Stomach (tissue), 8 donors: ENCODE measurements at regions not wholly inside any gene's neighbourhood (a gene's known extent, or its start where the extent isn't known, plus 50 kb on each side); places are given as distances from the start of the nearest gene placed in this dataset.

ENCODE experiments used
- DNase-seq, 2 donors: peaks; one replicate each; pipeline versions ENCODE4 v3.0.0 to v3.0.0-alpha.2; 2013 to 2019
- H3K27ac ChIP-seq, 5 donors: fragments of 200-600 bp in 4 of 5; sonication (generic) in 4 of 5; one replicate each; pipeline ENCODE4 v1.5.1; 2013 to 2019; ENCODE audit warnings: mild to moderate bottlenecking in 1 of 5, moderate library complexity in 1 of 5
- H3K27me3 ChIP-seq, 3 donors: fragments of 200-600 bp; sonication (generic); one replicate each; pipeline ENCODE4 v1.5.1; 2017 to 2019; ENCODE audit warnings: mixed run types in 1 of 3
- H3K36me3 ChIP-seq, 4 donors: fragments of 200-600 bp; sonication (generic); 1 replicate in 3 of 4; 2 replicates in 1 of 4; pipeline ENCODE4 v1.5.1; 2016 to 2019
- H3K4me1 ChIP-seq, 4 donors: fragments of 200-600 bp; sonication (generic); one replicate each; pipeline ENCODE4 v1.5.1; 2016 to 2019
- H3K4me3 ChIP-seq, 4 donors: fragments of 200-600 bp; sonication (generic) in 3 of 4; one replicate each; pipeline ENCODE4 v1.5.1; 2016 to 2019; ENCODE audit warnings: mild to moderate bottlenecking in 1 of 4
- H3K9me3 ChIP-seq, 4 donors: fragments of 200-600 bp; sonication (generic); one replicate each; pipeline ENCODE4 v1.5.1; 2016 to 2019
- CTCF ChIP-seq, 7 experiments: fragments of 450-650 bp in 4 of 7; fragments of 200-600 bp in 3 of 7; sonication (generic) in 3 of 7; IDR thresholded peaks; one replicate each; pipeline ENCODE4 v1.5.1; 2016 to 2019; ENCODE audit warnings: antibody characterized with exemption in 7 of 7, control low read depth in 2 of 7, mild to moderate bottlenecking in 1 of 7
- EP300 ChIP-seq: sonication (generic); formaldehyde crosslinking; IDR thresholded peaks from one replicate; pipeline ENCODE4 v1.6.1; 2017; ENCODE audit warnings: antibody characterized with exemption
- POLR2A ChIP-seq, 4 donors: fragments of 450-650 bp; IDR thresholded peaks; one replicate each; pipeline ENCODE4 v1.6.1; 2016; ENCODE audit warnings: antibody characterized with exemption in 4 of 4, control low read depth in 2 of 4, mild to moderate bottlenecking in 1 of 4, moderate library complexity in 1 of 4
- POLR2AphosphoS5 ChIP-seq, 3 donors: sonication (generic); formaldehyde crosslinking; IDR thresholded peaks; one replicate each; pipeline ENCODE4 v1.6.1; 2016; ENCODE audit warnings: antibody characterized with exemption in 3 of 3
- WGBS, 5 donors: extraction: QIAGEN DNeasy Blood & Tissue Kit in 3 of 5; methylation state at CpG; one replicate each; pipeline versions ENCODE4 v1.1.5 to v1.1.7; 2013 to 2018; 5-methylcytosine and 5-hydroxymethylcytosine counted together
- intact Hi-C: fragments of 100-400 bp; cut with DNase I; formaldehyde crosslinking; loops from one replicate; pipeline ENCODE4 v1.15.1; 2023; ENCODE audit warnings: low total_unique reads
- donor health status: healthy with polysubstance abuse.
- donor health status: Bipolar disorder and iron deficiency.
- donor health status: healthy.

- H3K36me3 ChIP-seq, result no peaks in the 10 kb centered on the region
- intact Hi-C loops, result no loop called here
- H3K27me3 ChIP-seq, result no peaks in the 10 kb centered on the region
- WGBS, 5 donors, result 30 to 42% (median 39%) methylated on average over 2 of the region's 2 CpGs
- H3K4me3 ChIP-seq, result no peak overlapping the region
- peak in 1 of 2 donors; percentile 12 for DNase-seq
- TF ChIP-seq EP300, result no peak
- no peak for TF ChIP-seq POLR2AphosphoS5 (IDR thresholded peaks at IDR 0.05)
- TF ChIP-seq POLR2A (IDR thresholded peaks at IDR 0.05), result no peak
- TF ChIP-seq CTCF (IDR thresholded peaks at IDR 0.05), result no peak
- peaks cover 0 to 57% (median 16%) of the 10 kb centered on the region in 4 donors for H3K4me1 ChIP-seq
- H3K27ac ChIP-seq, result peak overlapping the region in 2 of 5 donors; percentile 4 to 72
- H3K9me3 ChIP-seq, result no peaks in the 10 kb centered on the region
Measured at GRCh38 chr12:91276509-91276908, 93.9 kb upstream of the DCN start.

GRCh38 chr12:91275321-91275720 is 92.7 kb upstream of the DCN start:
- peak in 1 of 2 donors; percentile 12 for DNase-seq
- Histone ChIP-seq H3K27ac (peak overlapping the region in 4 of 5 donors; percentile 48 to 73 (median 66)), H3K4me3 (no peak overlapping the region), H3K9me3 (no peaks in the 10 kb centered on the region), H3K27me3 (no peaks in the 10 kb centered on the region), H3K4me1 (peaks cover 0 to 62% (median 18%) of the 10 kb centered on the region in 4 donors), H3K36me3 (no peaks in the 10 kb centered on the region)
- TF ChIP-seq CTCF (IDR thresholded peaks at IDR 0.05) (no peak), POLR2A (IDR thresholded peaks at IDR 0.05) (no peak), POLR2AphosphoS5 (IDR thresholded peaks at IDR 0.05) (no peak), EP300 (no peak)
- 22 to 51% (median 32%) methylated on average over 1 of the region's 1 CpG for WGBS, 5 donors
- intact Hi-C loops, result no loop called here

- H3K4me1 ChIP-seq, result peaks cover 0 to 62% (median 18%) of the 10 kb centered on the region in 4 donors
- no peaks in the 10 kb centered on the region for H3K9me3 ChIP-seq
- intact Hi-C loops, result no loop called here
- TF ChIP-seq POLR2AphosphoS5 (IDR thresholded peaks at IDR 0.05), result peak in 2 of 3 donors; percentile 2 to 21
- TF ChIP-seq CTCF (IDR thresholded peaks at IDR 0.05), result no peak
- H3K27ac ChIP-seq, result peak overlapping the region in 4 of 5 donors; percentile 48 to 73 (median 66)
- no peaks in the 10 kb centered on the region for H3K36me3 ChIP-seq
- peak in 1 of 2 donors; percentile 82 for DNase-seq
- no peaks in the 10 kb centered on the region for H3K27me3 ChIP-seq
- H3K4me3 ChIP-seq, result no peak overlapping the region
- 0 to 4% (median 0%) methylated on average over 1 of the region's 1 CpG for WGBS, 5 donors
Measured at GRCh38 chr12:91274916-91275315, 92.3 kb upstream of the DCN start.

GRCh38 chr12:91273560-91273959 is 90.9 kb upstream of the DCN start:
- intact Hi-C loops, result no loop called here
- H3K36me3 ChIP-seq, result no peaks in the 10 kb centered on the region
- peaks cover 0 to 62% (median 18%) of the 10 kb centered on the region in 4 donors for H3K4me1 ChIP-seq
- 58 to 73% (median 68%) methylated on average over 5 of the region's 5 CpGs for WGBS, 5 donors
- peak in 1 of 2 donors; percentile 17 for DNase-seq
- no peak for TF ChIP-seq POLR2A (IDR thresholded peaks at IDR 0.05)
- no peak for TF ChIP-seq POLR2AphosphoS5 (IDR thresholded peaks at IDR 0.05)
- TF ChIP-seq CTCF (IDR thresholded peaks at IDR 0.05), result no peak
- no peak for TF ChIP-seq EP300
- H3K27me3 ChIP-seq, result no peaks in the 10 kb centered on the region
- H3K27ac ChIP-seq, result peak overlapping the region in 4 of 5 donors; percentile 48 to 73 (median 66)
- H3K4me3 ChIP-seq, result no peak overlapping the region
- no peaks in the 10 kb centered on the region for H3K9me3 ChIP-seq
